K562 (cell line): ENCODE measurements at regions not wholly inside any gene's neighbourhood (a gene's known extent, or its start where the extent isn't known, plus 50 kb on each side); places are given as distances from the start of the nearest gene placed in this dataset.

Source experiments
- ATAC-seq: fragments of 200-7000 bp; cut with Tn5 transposase; 3 replicates; pipeline ENCODE4 v1.9.1; 2020; ENCODE audit warnings: moderate library complexity
- BruUV-seq: library from RNA; stranded (reverse); fragments of 400-500 nt; replicated peaks from 2 replicates; lab custom pipeline; 2021; lab: Mats Ljungman, UMichigan
- CTCF ChIA-PET: fragments of 300-600 bp; formaldehyde crosslinking; extraction: SDS; loops from one replicate; lab custom pipeline; 2021; ENCODE audit warnings: low intra/inter-chr PET ratio; lab: Yijun Ruan, JAX
- POLR2A ChIA-PET: fragments of 300-600, 350-650 bp; sonication (Branson Sonifier 250); formaldehyde crosslinking; extraction: SDS; loops from one replicate; lab custom pipeline; 2021; ENCODE audit warnings: antibody characterized with exemption, inconsistent platforms; lab: Yijun Ruan, JAX
- DNase-seq, 4 experiments: peaks; one replicate each; pipeline versions ENCODE4 v3.0.0 to v3.0.0-alpha.2; 2011 to 2018; ENCODE audit warnings: low spot score in 3 of 4, mixed read lengths in 3 of 4; ENCODE audit errors: extremely low read depth in 1 of 4
- FAIRE-seq: peaks from 2 replicates; lab custom pipeline; 2011; peaks lifted over from hg19 to GRCh38; lab: Jason Lieb, UNC
- H2AFZ ChIP-seq: 2 replicates; pipeline ENCODE4 v1.6.0; 2011; ENCODE audit warnings: low read depth, low read length, control low read depth, inconsistent platforms
- H3K27ac ChIP-seq: fragments of 200-600 bp; 3 replicates; pipeline ENCODE4 v1.8.0; 2011; ENCODE audit warnings: low read depth, mild to moderate bottlenecking, control low read depth, inconsistent platforms, low read length, moderate library complexity, mixed read lengths; ENCODE audit errors: extremely low read depth
- H3K27me3 ChIP-seq, 2 experiments: fragments of 300-600 bp in 1 of 2; 2 replicates in 1 of 2; 3 replicates in 1 of 2; pipeline versions ENCODE4 v1.6.0 to v1.8.0; 2011; ENCODE audit warnings: inconsistent platforms in 2 of 2, low read length in 2 of 2, mild to moderate bottlenecking in 1 of 2, mixed read lengths in 1 of 2, moderate library complexity in 1 of 2; ENCODE audit not compliant: control insufficient read depth in 2 of 2, insufficient read depth in 2 of 2
- H3K36me3 ChIP-seq: fragments of 300-600 bp; 3 replicates; pipeline ENCODE4 v1.8.0; 2011; ENCODE audit warnings: mild to moderate bottlenecking, low read length, inconsistent platforms; ENCODE audit not compliant: control insufficient read depth, insufficient read depth
- H3K4me1 ChIP-seq, 2 experiments: fragments of 200-600 bp in 1 of 2; replicated peaks in 1 of 2; 2 replicates in 1 of 2; 3 replicates in 1 of 2; pipeline versions ENCODE4 v1.5.1 to v1.8.0; 2011; ENCODE audit warnings: inconsistent platforms in 2 of 2, low read length in 2 of 2, mild to moderate bottlenecking in 1 of 2, mixed read lengths in 1 of 2, moderate library complexity in 1 of 2; ENCODE audit not compliant: control insufficient read depth in 2 of 2, insufficient read depth in 2 of 2
- H3K4me2 ChIP-seq: 2 replicates; pipeline ENCODE4 v1.6.1; 2011; ENCODE audit warnings: low read length, control low read depth, inconsistent platforms, mixed read lengths; ENCODE audit not compliant: insufficient read depth
- H3K4me3 ChIP-seq: fragments of 200-600 bp; sonication (generic), shearing (Covaris generic); 2 replicates; pipeline ENCODE4 v1.5.1; 2016; ENCODE audit warnings: control low read depth, inconsistent platforms
- H3K79me2 ChIP-seq: fragments of 200-600 bp; 3 replicates; pipeline ENCODE4 v1.8.0; 2011; ENCODE audit warnings: low read length, inconsistent platforms; ENCODE audit not compliant: control insufficient read depth, insufficient read depth
- H3K9ac ChIP-seq, 2 experiments: 2 replicates each; pipeline versions ENCODE4 v1.6.0 to v1.6.1; 2011; ENCODE audit warnings: low read depth in 2 of 2, low read length in 2 of 2, control low read depth in 1 of 2, inconsistent platforms in 1 of 2, mild to moderate bottlenecking in 1 of 2, mixed read lengths in 1 of 2; ENCODE audit not compliant: insufficient read depth in 1 of 2
- H3K9me1 ChIP-seq: one replicate; pipeline ENCODE4 v1.6.0; 2011; ENCODE audit warnings: inconsistent platforms, mild to moderate bottlenecking, low read length, moderate library complexity; ENCODE audit not compliant: control insufficient read depth, insufficient read depth
- H3K9me3 ChIP-seq: replicated peaks from 2 replicates; pipeline ENCODE4 v1.5.1; 2011; ENCODE audit warnings: low read depth, low read length, inconsistent platforms; ENCODE audit not compliant: control insufficient read depth, insufficient read depth
- H4K20me1 ChIP-seq: replicated peaks from 2 replicates; pipeline ENCODE4 v1.6.1; 2011; ENCODE audit warnings: low read length, inconsistent platforms, mixed read lengths; ENCODE audit not compliant: control insufficient read depth, insufficient read depth
- ARHGAP35 ChIP-seq: fragments of 450-650 bp; IDR thresholded peaks from 2 replicates; pipeline ENCODE4 v1.6.1; 2018; ENCODE audit not compliant: partially characterized antibody
- CHD4 ChIP-seq: fragments of 200-600 bp; sonication (generic); IDR thresholded peaks from 3 replicates; pipeline ENCODE4 v1.6.1; 2012; ENCODE audit warnings: low read depth, mild to moderate bottlenecking, mixed read lengths, low read length, inconsistent platforms; ENCODE audit not compliant: insufficient read depth, insufficient replicate concordance, poor library complexity, severe bottlenecking
- DDX20 ChIP-seq: fragments of 450-650 bp; IDR thresholded peaks from 2 replicates; pipeline ENCODE4 v1.6.1; 2016; ENCODE audit warnings: missing genetic modification characterization, low read depth, mild to moderate bottlenecking, missing compliant biosample characterization, moderate library complexity
- E2F3 ChIP-seq: fragments of 250-450 bp; sonication (Bioruptor Pico); IDR thresholded peaks from 2 replicates; pipeline ENCODE4 v1.4.0; 2020; ENCODE audit warnings: mild to moderate bottlenecking
- ERF ChIP-seq: fragments of 450-650 bp; formaldehyde crosslinking; IDR thresholded peaks from 2 replicates; pipeline ENCODE4 v1.4.0; 2020; ENCODE audit warnings: mild to moderate bottlenecking, mixed read lengths
- FOXA3 ChIP-seq, 2 experiments: fragments of 450-650 bp in 1 of 2; sonication (generic) in 1 of 2; formaldehyde crosslinking; IDR thresholded peaks in 1 of 2; conservative IDR thresholded peaks in 1 of 2; 2 replicates each; pipeline versions ENCODE4 v1.4.0 to v1.8.0; 2020 to 2022; ENCODE audit warnings: mild to moderate bottlenecking in 2 of 2, missing genetic modification reagents in 1 of 2
- KHSRP ChIP-seq: fragments of 450-650 bp; IDR thresholded peaks from 2 replicates; pipeline ENCODE4 v1.6.1; 2017
- MAFK ChIP-seq: IDR thresholded peaks from 2 replicates; pipeline ENCODE4 v1.6.1; 2011; ENCODE audit warnings: low read length, improper control_type of control experiment
- MYNN ChIP-seq, 2 experiments: sonication (generic); formaldehyde crosslinking in 1 of 2; IDR thresholded peaks; 2 replicates each; pipeline versions ENCODE4 v1.5.0 to v1.6.1; 2016 to 2020; ENCODE audit warnings: antibody characterized with exemption in 1 of 2, missing genetic modification reagents in 1 of 2
- NELFE ChIP-seq: IDR thresholded peaks from 2 replicates; pipeline ENCODE4 v1.6.1; 2011; ENCODE audit warnings: mild to moderate bottlenecking; ENCODE audit not compliant: insufficient read depth, insufficient read length
- RBM15 ChIP-seq: fragments of 200-400 bp; formaldehyde crosslinking; IDR thresholded peaks from 2 replicates; pipeline ENCODE4 v1.6.1; 2018; ENCODE audit warnings: mild to moderate bottlenecking, low read length, moderate library complexity; ENCODE audit not compliant: insufficient read depth
- ZBTB17 ChIP-seq: fragments of 450-650 bp; formaldehyde crosslinking; IDR thresholded peaks from 2 replicates; pipeline ENCODE4 v1.4.0; 2020; ENCODE audit warnings: mild to moderate bottlenecking
- ZNF586 ChIP-seq: fragments of 450-650 bp; formaldehyde crosslinking; conservative IDR thresholded peaks from 2 replicates; pipeline ENCODE4 v1.4.0; 2020; ENCODE audit warnings: mild to moderate bottlenecking, moderate library complexity
- WGBS: fragments of 100-300 bp; shearing (Covaris generic); methylation state at CpG from one replicate; pipeline ENCODE4 v1.1.6; 2016; ENCODE audit warnings: low coverage, mixed read lengths; ENCODE audit not compliant: insufficient coverage; ENCODE audit errors: missing lambda C conversion rate; 5-methylcytosine and 5-hydroxymethylcytosine counted together
- in situ Hi-C: fragments of 300-500 bp; cut with MboI; formaldehyde crosslinking; loops from 4 replicates; pipeline ENCODE4 v1.15.0; 2018; ENCODE audit warnings: inconsistent platforms, mixed read lengths
- intact Hi-C: fragments of 100-400 bp; cut with micrococcal nuclease; formaldehyde crosslinking; loops from 2 replicates; pipeline ENCODE4 v1.14.2; 2022
- TF ChIP-seq, protein P1 (sequence below): fragments of 200-800 bp; sonication (Bioruptor generic); IDR thresholded peaks from 2 replicates; pipeline ENCODE4 v1.6.1; 2017; ENCODE audit warnings: missing genetic modification characterization, missing compliant biosample characterization
- TF ChIP-seq, protein P2 (sequence below): fragments of 250-450 bp; sonication (Bioruptor Pico); IDR thresholded peaks from 2 replicates; pipeline ENCODE4 v1.5.0; 2021
- TF ChIP-seq, protein P3 (sequence below): IDR thresholded peaks from 3 replicates; pipeline ENCODE4 v1.6.1; 2011; ENCODE audit warnings: borderline replicate concordance, mild to moderate bottlenecking, moderate library complexity; ENCODE audit not compliant: insufficient read length; ENCODE audit errors: extremely low read depth
- TF ChIP-seq, protein P4 (sequence below): fragments of 250-450 bp; sonication (Bioruptor Pico); IDR thresholded peaks from 2 replicates; pipeline ENCODE4 v1.4.0; 2020; ENCODE audit warnings: borderline replicate concordance

DNA sequence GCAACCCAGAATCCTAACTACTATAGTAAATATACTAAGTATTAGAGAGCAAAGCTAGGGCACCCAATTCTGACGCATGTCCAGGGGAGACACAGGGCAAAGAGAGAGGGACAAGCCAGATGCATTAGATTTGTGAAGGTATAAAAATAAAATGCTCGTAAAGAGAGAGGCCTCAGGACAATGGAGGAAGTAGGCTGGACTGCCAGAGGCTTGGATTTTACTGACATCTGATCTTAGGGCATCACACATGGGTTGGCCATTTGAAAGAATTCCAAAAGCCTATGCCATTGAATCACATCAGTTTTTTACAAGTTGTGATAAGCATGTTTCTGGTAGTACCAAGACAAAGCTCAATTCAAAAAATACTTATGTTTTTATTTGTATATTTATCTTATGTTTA is 149.3 kb upstream of the MSX2 start:
- POLR2A ChIA-PET = interaction anchor here (0.7 kb wide), 1 partner anchor 41 kb away, joined by 3 read pairs; no protein-coding TSS in a partner anchor
- Histone ChIP-seq H3K27ac (no peak overlapping the region), H3K4me1 (no peaks in the 10 kb centered on the region; a peak in 1 of 5 replicates), H3K36me3 (no peaks in the 10 kb centered on the region), H3K4me2 (no peak overlapping the region), H3K9me1 (no peaks in the 10 kb centered on the region), H2AFZ (no peak overlapping the region), H3K79me2 (no peaks in the 10 kb centered on the region), H4K20me1 (no peaks in the 10 kb centered on the region), H3K9ac (no peak overlapping the region), H3K27me3 (peaks cover 0 to 10% of the 10 kb centered on the region in 2 experiments; a peak in 4 of 5 replicates), H3K9me3 (no peaks in the 10 kb centered on the region), H3K4me3 (no peak overlapping the region)
- intact Hi-C loops = no loop called here
- WGBS = 0% methylated on average over 2 of the region's 2 CpGs
- DNase-seq = no peak
- CTCF ChIA-PET = no interaction called here
- no peak for FAIRE-seq
- in situ Hi-C loops = no loop called here
- no TSS peak for BruUV-seq
- ATAC-seq = no peak
- TF ChIP-seq CHD4 = no peak
- TF ChIP-seq RBM15 = no peak
- no peak for TF ChIP-seq E2F3 (CRISPR knock-in tag)
- TF ChIP-seq MAFK = no peak
- TF ChIP-seq, protein P1, sequence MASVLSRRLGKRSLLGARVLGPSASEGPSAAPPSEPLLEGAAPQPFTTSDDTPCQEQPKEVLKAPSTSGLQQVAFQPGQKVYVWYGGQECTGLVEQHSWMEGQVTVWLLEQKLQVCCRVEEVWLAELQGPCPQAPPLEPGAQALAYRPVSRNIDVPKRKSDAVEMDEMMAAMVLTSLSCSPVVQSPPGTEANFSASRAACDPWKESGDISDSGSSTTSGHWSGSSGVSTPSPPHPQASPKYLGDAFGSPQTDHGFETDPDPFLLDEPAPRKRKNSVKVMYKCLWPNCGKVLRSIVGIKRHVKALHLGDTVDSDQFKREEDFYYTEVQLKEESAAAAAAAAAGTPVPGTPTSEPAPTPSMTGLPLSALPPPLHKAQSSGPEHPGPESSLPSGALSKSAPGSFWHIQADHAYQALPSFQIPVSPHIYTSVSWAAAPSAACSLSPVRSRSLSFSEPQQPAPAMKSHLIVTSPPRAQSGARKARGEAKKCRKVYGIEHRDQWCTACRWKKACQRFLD (CRISPR knock-in tag) = no peak
- TF ChIP-seq DDX20 (tag) = no peak
- TF ChIP-seq, protein P2, sequence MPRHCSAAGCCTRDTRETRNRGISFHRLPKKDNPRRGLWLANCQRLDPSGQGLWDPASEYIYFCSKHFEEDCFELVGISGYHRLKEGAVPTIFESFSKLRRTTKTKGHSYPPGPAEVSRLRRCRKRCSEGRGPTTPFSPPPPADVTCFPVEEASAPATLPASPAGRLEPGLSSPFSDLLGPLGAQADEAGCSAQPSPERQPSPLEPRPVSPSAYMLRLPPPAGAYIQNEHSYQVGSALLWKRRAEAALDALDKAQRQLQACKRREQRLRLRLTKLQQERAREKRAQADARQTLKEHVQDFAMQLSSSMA = no peak
- no peak for TF ChIP-seq FOXA3 (CRISPR knock-in tag; conservative IDR thresholded peaks at IDR 0.05 in 1 of 2, IDR thresholded peaks at IDR 0.05 in 1 of 2)
- TF ChIP-seq MYNN (IDR thresholded peaks at IDR 0.05) = no peak
- TF ChIP-seq MYNN (CRISPR knock-in tag; IDR thresholded peaks at IDR 0.05) = no peak
- TF ChIP-seq, protein P3, sequence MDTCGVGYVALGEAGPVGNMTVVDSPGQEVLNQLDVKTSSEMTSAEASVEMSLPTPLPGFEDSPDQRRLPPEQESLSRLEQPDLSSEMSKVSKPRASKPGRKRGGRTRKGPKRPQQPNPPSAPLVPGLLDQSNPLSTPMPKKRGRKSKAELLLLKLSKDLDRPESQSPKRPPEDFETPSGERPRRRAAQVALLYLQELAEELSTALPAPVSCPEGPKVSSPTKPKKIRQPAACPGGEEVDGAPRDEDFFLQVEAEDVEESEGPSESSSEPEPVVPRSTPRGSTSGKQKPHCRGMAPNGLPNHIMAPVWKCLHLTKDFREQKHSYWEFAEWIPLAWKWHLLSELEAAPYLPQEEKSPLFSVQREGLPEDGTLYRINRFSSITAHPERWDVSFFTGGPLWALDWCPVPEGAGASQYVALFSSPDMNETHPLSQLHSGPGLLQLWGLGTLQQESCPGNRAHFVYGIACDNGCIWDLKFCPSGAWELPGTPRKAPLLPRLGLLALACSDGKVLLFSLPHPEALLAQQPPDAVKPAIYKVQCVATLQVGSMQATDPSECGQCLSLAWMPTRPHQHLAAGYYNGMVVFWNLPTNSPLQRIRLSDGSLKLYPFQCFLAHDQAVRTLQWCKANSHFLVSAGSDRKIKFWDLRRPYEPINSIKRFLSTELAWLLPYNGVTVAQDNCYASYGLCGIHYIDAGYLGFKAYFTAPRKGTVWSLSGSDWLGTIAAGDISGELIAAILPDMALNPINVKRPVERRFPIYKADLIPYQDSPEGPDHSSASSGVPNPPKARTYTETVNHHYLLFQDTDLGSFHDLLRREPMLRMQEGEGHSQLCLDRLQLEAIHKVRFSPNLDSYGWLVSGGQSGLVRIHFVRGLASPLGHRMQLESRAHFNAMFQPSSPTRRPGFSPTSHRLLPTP = no peak
- TF ChIP-seq ZBTB17 = no peak
- no peak for TF ChIP-seq KHSRP
- TF ChIP-seq, protein P4, sequence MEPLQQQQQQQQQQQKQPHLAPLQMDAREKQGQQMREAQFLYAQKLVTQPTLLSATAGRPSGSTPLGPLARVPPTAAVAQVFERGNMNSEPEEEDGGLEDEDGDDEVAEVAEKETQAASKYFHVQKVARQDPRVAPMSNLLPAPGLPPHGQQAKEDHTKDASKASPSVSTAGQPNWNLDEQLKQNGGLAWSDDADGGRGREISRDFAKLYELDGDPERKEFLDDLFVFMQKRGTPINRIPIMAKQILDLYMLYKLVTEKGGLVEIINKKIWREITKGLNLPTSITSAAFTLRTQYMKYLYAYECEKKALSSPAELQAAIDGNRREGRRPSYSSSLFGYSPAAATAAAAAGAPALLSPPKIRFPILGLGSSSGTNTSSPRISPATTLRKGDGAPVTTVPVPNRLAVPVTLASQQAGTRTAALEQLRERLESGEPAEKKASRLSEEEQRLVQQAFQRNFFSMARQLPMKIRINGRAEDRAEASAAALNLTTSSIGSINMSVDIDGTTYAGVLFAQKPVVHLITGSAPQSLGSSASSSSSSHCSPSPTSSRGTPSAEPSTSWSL (CRISPR knock-in tag) = no peak
- TF ChIP-seq ERF = no peak
- TF ChIP-seq ARHGAP35 = no peak
- TF ChIP-seq NELFE = no peak
- no peak for TF ChIP-seq ZNF586 (CRISPR knock-in tag)
